Progenitor cell of endocrine pancreas (in vitro differentiated cells): ENCODE measurements at regions not wholly inside any gene's neighbourhood (a gene's known extent, or its start where the extent isn't known, plus 50 kb on each side); places are given as distances from the start of the nearest gene placed in this dataset.
"Not testable (repeated sequence)": the region's sequence is repeated elsewhere in the genome, so short reads cannot be mapped to it uniquely, and the experiment has no call there.

Source experiments
- DNase-seq: peaks from one replicate; pipeline ENCODE4 v3.0.0; 2021; ENCODE audit warnings: low spot score; ENCODE audit not compliant: unreplicated experiment
- H3K27ac Mint-ChIP-seq: 2 replicates; pipeline ENCODE4 v1.8.0; 2021; ENCODE audit warnings: mild to moderate bottlenecking, moderate library complexity, mixed read lengths
- H3K27me3 Mint-ChIP-seq: 2 replicates; pipeline ENCODE4 v1.8.0; 2021; ENCODE audit warnings: mixed read lengths
- H3K36me3 Mint-ChIP-seq: 2 replicates; pipeline ENCODE4 v1.8.0; 2022; ENCODE audit warnings: mixed read lengths; ENCODE audit not compliant: insufficient read depth
- H3K4me1 Mint-ChIP-seq: 2 replicates; pipeline ENCODE4 v1.8.0; 2021; ENCODE audit warnings: low read depth, mixed read lengths
- H3K4me3 Mint-ChIP-seq: 2 replicates; pipeline ENCODE4 v1.8.0; 2021; ENCODE audit warnings: low read depth, mild to moderate bottlenecking, moderate library complexity, mixed read lengths
- H3K9me3 Mint-ChIP-seq: 2 replicates; pipeline ENCODE4 v1.8.0; 2021; ENCODE audit warnings: low read depth, mixed read lengths
- TF ChIP-seq, protein P1 (sequence below): fragments of 200-600 bp; sonication (generic); IDR thresholded peaks from one replicate; pipeline ENCODE4 v1.5.0; 2021; ENCODE audit warnings: antibody characterized with exemption, mild to moderate bottlenecking; ENCODE audit not compliant: unreplicated experiment

DNA sequence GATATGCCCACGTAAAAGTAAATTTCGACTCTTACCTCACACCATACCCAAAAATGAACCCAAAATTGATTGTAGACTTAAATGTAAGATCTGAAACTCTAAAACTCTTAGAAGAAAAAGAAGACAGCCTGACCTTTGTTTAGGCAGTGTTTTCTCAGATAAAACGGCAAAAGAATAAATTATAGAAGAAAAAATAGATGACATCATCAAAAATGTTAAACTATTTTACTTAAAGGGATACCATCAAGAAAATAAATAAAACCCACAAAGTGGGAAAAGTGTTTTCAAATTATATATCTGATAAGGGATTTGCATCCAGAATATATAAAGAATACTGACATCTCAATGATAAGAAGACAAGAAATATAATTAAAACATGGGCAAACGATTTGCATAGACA is 862.7 kb downstream of the DTWD2 start:
- Mint-ChIP-seq H3K9me3 (peaks cover 3% of the 10 kb centered on the region), H3K27me3 (no peaks in the 10 kb centered on the region), H3K4me1 (no peaks in the 10 kb centered on the region), H3K27ac (no peak overlapping the region), H3K36me3 (no peaks in the 10 kb centered on the region), H3K4me3 (no peak overlapping the region)
- DNase-seq, result no peak
- TF ChIP-seq, protein P1, sequence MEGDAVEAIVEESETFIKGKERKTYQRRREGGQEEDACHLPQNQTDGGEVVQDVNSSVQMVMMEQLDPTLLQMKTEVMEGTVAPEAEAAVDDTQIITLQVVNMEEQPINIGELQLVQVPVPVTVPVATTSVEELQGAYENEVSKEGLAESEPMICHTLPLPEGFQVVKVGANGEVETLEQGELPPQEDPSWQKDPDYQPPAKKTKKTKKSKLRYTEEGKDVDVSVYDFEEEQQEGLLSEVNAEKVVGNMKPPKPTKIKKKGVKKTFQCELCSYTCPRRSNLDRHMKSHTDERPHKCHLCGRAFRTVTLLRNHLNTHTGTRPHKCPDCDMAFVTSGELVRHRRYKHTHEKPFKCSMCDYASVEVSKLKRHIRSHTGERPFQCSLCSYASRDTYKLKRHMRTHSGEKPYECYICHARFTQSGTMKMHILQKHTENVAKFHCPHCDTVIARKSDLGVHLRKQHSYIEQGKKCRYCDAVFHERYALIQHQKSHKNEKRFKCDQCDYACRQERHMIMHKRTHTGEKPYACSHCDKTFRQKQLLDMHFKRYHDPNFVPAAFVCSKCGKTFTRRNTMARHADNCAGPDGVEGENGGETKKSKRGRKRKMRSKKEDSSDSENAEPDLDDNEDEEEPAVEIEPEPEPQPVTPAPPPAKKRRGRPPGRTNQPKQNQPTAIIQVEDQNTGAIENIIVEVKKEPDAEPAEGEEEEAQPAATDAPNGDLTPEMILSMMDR, result no peak

DNA sequence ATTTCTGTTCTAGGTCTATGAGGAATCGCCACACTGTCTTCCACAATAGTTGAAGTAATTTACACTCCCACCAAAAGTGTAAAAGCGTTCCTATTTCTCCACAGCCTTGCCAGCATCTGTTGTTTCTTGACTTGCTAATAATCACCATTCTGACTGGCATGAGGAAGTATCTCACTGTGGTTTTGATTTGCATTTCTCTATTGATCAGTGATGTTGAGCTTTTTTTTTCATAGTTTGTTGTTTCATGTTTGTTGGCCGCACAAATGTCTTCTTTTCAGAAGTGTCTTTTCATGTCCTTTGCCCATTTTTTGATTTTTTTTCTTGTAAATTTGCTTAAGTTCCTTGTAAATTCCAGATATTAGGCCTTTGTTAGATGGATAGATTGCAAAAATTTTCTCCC is 867.1 kb downstream of the DTWD2 start:
- no peak overlapping the region for H3K27ac Mint-ChIP-seq
- TF ChIP-seq, protein P1, result no peak
- peaks cover 3% of the 10 kb centered on the region for H3K9me3 Mint-ChIP-seq
- H3K4me1 Mint-ChIP-seq, result no peaks in the 10 kb centered on the region
- H3K36me3 Mint-ChIP-seq, result no peaks in the 10 kb centered on the region
- no peaks in the 10 kb centered on the region for H3K27me3 Mint-ChIP-seq
- H3K4me3 Mint-ChIP-seq, result no peak overlapping the region
- DNase-seq, result no peak

DNA sequence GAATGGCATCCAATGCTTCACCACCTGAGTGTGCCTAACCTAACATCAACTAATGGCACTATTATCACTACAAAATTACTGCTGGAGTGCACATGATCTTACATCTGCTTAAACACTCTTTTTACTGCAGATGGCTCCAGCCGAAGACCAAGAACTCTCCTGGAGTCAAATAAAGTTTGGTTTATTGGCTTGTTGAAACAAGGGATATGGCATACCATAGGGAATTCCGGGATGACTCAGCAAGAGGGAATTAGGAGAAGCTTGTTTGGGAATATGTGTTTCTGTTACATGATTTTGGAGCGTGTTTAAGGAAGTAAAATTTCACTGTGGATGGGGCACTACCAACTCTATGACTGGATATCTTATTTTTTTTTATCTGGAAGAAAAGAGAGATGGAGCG is 872.6 kb downstream of the DTWD2 start:
- H3K27ac Mint-ChIP-seq, result no peak overlapping the region
- no peaks in the 10 kb centered on the region for H3K27me3 Mint-ChIP-seq
- no peaks in the 10 kb centered on the region for H3K4me1 Mint-ChIP-seq
- no peaks in the 10 kb centered on the region for H3K9me3 Mint-ChIP-seq
- no peaks in the 10 kb centered on the region for H3K36me3 Mint-ChIP-seq
- no peak for DNase-seq
- no peak overlapping the region for H3K4me3 Mint-ChIP-seq
- TF ChIP-seq, protein P1, result no peak

DNA sequence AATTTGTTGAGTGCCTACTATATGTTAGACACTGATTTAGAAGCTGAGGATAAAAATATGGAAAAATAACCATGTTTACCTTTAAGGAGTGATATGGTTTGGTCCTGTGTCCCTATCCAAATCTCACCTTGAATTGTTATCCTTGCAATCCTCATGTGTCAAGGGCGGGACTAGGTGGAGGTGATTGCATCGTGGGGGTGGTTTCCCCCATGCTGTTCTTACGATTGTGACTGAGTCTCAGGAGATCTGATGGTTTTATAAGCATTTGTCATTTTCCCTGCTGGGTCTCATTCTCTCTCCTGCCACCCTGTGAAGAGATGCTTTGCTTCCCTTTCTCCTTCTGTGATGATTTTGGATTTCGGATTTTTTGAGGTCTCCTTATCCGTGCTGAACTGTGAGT is 876.4 kb downstream of the DTWD2 start:
- Mint-ChIP-seq H3K27me3 (no peaks in the 10 kb centered on the region), H3K27ac (no peak overlapping the region), H3K4me1 (no peaks in the 10 kb centered on the region), H3K9me3 (no peaks in the 10 kb centered on the region), H3K4me3 (no peak overlapping the region), H3K36me3 (no peaks in the 10 kb centered on the region)
- TF ChIP-seq, protein P1, result no peak
- no peak for DNase-seq

DNA sequence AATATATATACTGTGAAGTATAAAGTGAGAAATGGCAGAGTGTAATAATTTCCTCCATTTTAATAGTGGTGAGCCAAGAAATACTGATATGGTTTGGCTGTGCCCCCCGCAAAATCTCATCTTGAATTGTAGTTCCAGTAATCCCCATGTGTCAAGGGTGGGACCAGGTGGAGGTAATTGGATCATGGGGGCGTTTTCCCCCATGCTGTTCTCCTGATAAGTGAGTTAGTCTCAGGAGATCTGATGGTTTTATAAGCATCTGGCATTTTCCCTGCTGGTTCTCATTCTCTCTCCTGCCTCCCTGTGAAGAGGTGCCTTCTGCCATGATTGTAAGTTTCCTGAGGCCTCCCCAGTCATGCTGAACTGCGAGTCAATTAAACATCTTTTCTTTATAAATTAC is 881.1 kb downstream of the DTWD2 start:
- H3K27me3 Mint-ChIP-seq, H3K27ac Mint-ChIP-seq, H3K4me3 Mint-ChIP-seq, H3K36me3 Mint-ChIP-seq, DNase-seq, H3K9me3 Mint-ChIP-seq, H3K4me1 Mint-ChIP-seq: not testable (repeated sequence)

DNA sequence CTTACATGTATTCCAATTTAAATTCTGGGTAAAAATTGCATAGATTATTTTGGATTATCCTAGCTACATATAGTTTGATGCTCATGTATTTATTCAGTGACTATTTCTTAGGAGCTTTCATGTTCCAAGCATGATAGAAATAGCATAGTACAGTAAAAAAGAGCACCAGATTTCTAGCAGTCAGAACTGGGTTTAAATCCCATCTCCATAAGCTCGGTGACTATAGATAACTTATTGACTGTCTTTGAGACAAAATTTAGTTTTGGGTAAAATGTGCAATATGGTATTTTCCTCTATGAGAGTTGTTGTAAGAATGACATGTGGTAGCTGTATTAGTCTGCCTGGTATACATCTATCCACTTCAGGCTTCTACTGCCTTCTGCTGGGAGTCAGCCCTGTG is 889.6 kb downstream of the DTWD2 start:
- no peak overlapping the region for H3K4me3 Mint-ChIP-seq
- peaks cover 2% of the 10 kb centered on the region for H3K4me1 Mint-ChIP-seq
- DNase-seq, result no peak
- no peaks in the 10 kb centered on the region for H3K9me3 Mint-ChIP-seq
- H3K27me3 Mint-ChIP-seq, result no peaks in the 10 kb centered on the region
- TF ChIP-seq, protein P1, result no peak
- H3K27ac Mint-ChIP-seq, result no peak overlapping the region
- H3K36me3 Mint-ChIP-seq, result no peaks in the 10 kb centered on the region
